Vagina (tissue), 2 donors: ENCODE measurements at regions not wholly inside any gene's neighbourhood (a gene's known extent, or its start where the extent isn't known, plus 50 kb on each side); places are given as distances from the start of the nearest gene placed in this dataset.
A peak's percentile ranks its signal among the peaks of the same experiment; 100 is the strongest.

ENCODE experiments used
- DNase-seq, 2 donors: peaks; one replicate each; pipeline ENCODE4 v3.0.0-alpha.2; 2017; ENCODE audit errors: extremely low spot score in 2 of 2
- H3K27ac ChIP-seq: fragments of 200-600 bp; sonication (generic); one replicate; pipeline ENCODE4 v1.5.1; 2019
- H3K27me3 ChIP-seq: fragments of 200-600 bp; sonication (generic); one replicate; pipeline ENCODE4 v1.5.1; 2019
- H3K36me3 ChIP-seq, 2 donors: fragments of 200-600 bp; sonication (generic); one replicate each; pipeline ENCODE4 v1.5.1; 2017 to 2019
- H3K4me1 ChIP-seq: fragments of 200-600 bp; sonication (generic); one replicate; pipeline ENCODE4 v1.5.1; 2019
- H3K4me3 ChIP-seq, 2 donors: fragments of 200-600 bp; sonication (generic); 1 replicate in 1 of 2; 2 replicates in 1 of 2; pipeline ENCODE4 v1.5.1; 2016 to 2019
- H3K9me3 ChIP-seq: fragments of 200-600 bp; sonication (generic); one replicate; pipeline ENCODE4 v1.5.1; 2019
- CTCF ChIP-seq, 3 experiments: fragments of 450-650 bp in 2 of 3; fragments of 200-600 bp in 1 of 3; sonication (generic) in 1 of 3; IDR thresholded peaks; one replicate each; pipeline ENCODE4 v1.5.1; 2017 to 2019; ENCODE audit warnings: antibody characterized with exemption in 3 of 3, mild to moderate bottlenecking in 2 of 3, moderate library complexity in 2 of 3
- POLR2A ChIP-seq, 2 donors: fragments of 450-650 bp; IDR thresholded peaks; one replicate each; pipeline ENCODE4 v1.6.1; 2017; ENCODE audit warnings: antibody characterized with exemption in 2 of 2, mild to moderate bottlenecking in 2 of 2, moderate library complexity in 2 of 2
- POLR2AphosphoS5 ChIP-seq, 2 donors: sonication (generic); formaldehyde crosslinking; IDR thresholded peaks; one replicate each; pipeline ENCODE4 v1.9.0; 2017; ENCODE audit warnings: antibody characterized with exemption in 2 of 2, mild to moderate bottlenecking in 2 of 2, low read depth in 1 of 2; ENCODE audit not compliant: insufficient read depth in 1 of 2
- intact Hi-C: fragments of 100-400 bp; cut with DNase I; formaldehyde crosslinking; loops from one replicate; pipeline ENCODE4 v1.15.1; 2023

DNA sequence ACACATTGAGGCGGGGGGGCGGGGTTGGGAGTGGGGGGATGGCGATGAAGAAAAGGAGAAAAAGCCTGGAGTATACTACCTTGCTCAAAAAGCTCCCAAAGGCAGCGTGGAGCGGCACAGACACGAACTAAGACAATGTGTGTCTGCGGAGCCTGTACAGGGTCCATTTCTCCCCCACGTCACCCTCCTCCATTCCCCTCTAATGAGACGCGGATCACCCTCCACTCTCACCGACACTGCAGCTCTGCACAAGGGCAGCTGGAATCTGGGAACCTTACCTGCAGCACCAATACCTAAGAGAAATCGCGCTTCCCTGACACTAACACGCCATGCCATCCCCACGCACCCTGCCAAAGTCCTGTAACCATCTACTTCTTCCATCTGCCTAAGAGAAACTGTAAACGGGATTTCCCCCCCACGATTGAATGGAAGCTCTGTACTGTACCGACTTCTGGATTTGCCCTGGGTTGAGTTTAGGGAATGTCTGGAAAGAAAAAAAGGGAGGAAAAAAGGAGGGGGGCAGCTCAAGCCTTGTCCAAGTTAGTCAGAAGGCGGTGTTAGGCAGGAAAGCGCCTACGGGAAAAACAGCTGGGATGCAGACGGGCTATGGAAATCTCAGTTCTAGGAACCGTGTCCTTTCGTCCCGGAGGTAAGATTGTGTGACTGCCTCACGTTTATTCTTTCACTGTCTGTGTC is 125.7 kb upstream of the C11orf58 start:
- H3K4me1 ChIP-seq = peaks cover 12% of the 10 kb centered on the region
- TF ChIP-seq CTCF (IDR thresholded peaks at IDR 0.05) (no peak), POLR2AphosphoS5 (IDR thresholded peaks at IDR 0.05; ENCODE audit: insufficient read depth in 1 of 2, low read depth in 1 of 2) (no peak), POLR2A (IDR thresholded peaks at IDR 0.05) (no peak)
- H3K27me3 ChIP-seq = peaks cover 7% of the 10 kb centered on the region
- H3K9me3 ChIP-seq = no peaks in the 10 kb centered on the region
- no peaks in the 10 kb centered on the region for H3K36me3 ChIP-seq
- intact Hi-C loops = no loop called here
- no peak overlapping the region for H3K27ac ChIP-seq
- DNase-seq = no peak
- peak overlapping the region; percentile 38 to 42 for H3K4me3 ChIP-seq

- H3K27ac ChIP-seq = no peak overlapping the region
- no peaks in the 10 kb centered on the region for H3K36me3 ChIP-seq
- TF ChIP-seq CTCF (IDR thresholded peaks at IDR 0.05) (no peak), POLR2A (IDR thresholded peaks at IDR 0.05) (no peak), POLR2AphosphoS5 (IDR thresholded peaks at IDR 0.05; ENCODE audit: insufficient read depth in 1 of 2, low read depth in 1 of 2) (no peak)
- no peak for DNase-seq
- H3K4me3 ChIP-seq = peak overlapping the region in 1 of 2 donors; percentile 38
- H3K27me3 ChIP-seq = peaks cover 7% of the 10 kb centered on the region
- peaks cover 17% of the 10 kb centered on the region for H3K4me1 ChIP-seq
- intact Hi-C loops = no loop called here
- no peaks in the 10 kb centered on the region for H3K9me3 ChIP-seq
Observed at GRCh38 chr11:16611926-16612565, 126.4 kb upstream of the C11orf58 start.

GRCh38 chr11:16611401-16611921 is 127.0 kb upstream of the C11orf58 start:
- no peak overlapping the region for H3K27ac ChIP-seq
- no peak overlapping the region for H3K4me3 ChIP-seq
- H3K36me3 ChIP-seq = no peaks in the 10 kb centered on the region
- H3K27me3 ChIP-seq = peaks cover 7% of the 10 kb centered on the region
- H3K9me3 ChIP-seq = no peaks in the 10 kb centered on the region
- intact Hi-C loops = no loop called here
- no peak for DNase-seq
- H3K4me1 ChIP-seq = peaks cover 23% of the 10 kb centered on the region
- TF ChIP-seq POLR2AphosphoS5 (IDR thresholded peaks at IDR 0.05; ENCODE audit: insufficient read depth in 1 of 2, low read depth in 1 of 2) (no peak), POLR2A (IDR thresholded peaks at IDR 0.05) (no peak), CTCF (IDR thresholded peaks at IDR 0.05) (no peak)

DNA sequence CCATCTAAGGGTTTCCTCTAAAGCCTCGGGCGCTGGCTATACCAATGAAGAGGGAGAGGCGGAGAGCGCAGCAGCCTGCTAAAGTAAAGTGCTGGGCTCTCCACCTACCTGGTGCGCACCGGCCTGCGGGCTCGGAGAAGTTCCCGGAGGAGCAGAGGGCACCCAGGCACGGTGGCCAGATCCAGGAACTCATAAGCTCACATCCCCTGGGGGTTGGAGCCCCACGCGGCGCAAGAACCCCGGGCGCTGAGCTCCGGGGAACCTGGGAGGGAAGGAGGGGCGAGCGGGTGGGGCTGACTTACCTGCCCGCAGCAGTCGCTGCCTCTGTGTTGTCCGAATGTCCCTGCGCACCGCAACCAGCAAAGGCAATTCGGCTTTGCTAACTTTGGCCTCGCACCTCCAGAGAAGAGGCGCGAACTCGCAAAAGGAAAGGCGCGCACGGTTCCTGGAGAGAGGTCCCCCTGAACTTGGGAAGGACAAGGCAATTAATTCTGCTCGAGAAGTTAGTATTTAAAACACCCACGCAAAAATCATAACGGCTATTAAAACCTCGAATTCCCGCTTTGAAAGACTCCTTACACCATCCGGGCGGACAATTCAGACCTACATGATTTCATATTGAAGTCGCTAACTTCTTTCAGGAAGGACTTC is 127.6 kb upstream of the C11orf58 start:
- Histone ChIP-seq H3K4me1 (peaks cover 26% of the 10 kb centered on the region), H3K4me3 (no peak overlapping the region), H3K27me3 (peaks cover 7% of the 10 kb centered on the region), H3K27ac (no peak overlapping the region), H3K9me3 (no peaks in the 10 kb centered on the region), H3K36me3 (no peaks in the 10 kb centered on the region)
- TF ChIP-seq POLR2A (IDR thresholded peaks at IDR 0.05) (no peak), CTCF (IDR thresholded peaks at IDR 0.05) (no peak), POLR2AphosphoS5 (IDR thresholded peaks at IDR 0.05; ENCODE audit: insufficient read depth in 1 of 2, low read depth in 1 of 2) (no peak)
- intact Hi-C loops = no loop called here
- no peak for DNase-seq
